ENCODE measurements at regions not wholly inside any gene's neighbourhood (a gene's known extent, or its start where the extent isn't known, plus 50 kb on each side); places are given as distances from the start of the nearest gene placed in this dataset.
"Not testable (repeated sequence)": the region's sequence is repeated elsewhere in the genome, so short reads cannot be mapped to it uniquely, and the experiment has no call there.

GRCh38 chr18:79579807-79580497, 99.7 kb upstream of the CTDP1 start:
- DNase-seq, result no peak

GRCh38 chr18:79580498-79581171, 99.0 kb upstream of the CTDP1 start:
- DNase-seq, result no peak

DNA sequence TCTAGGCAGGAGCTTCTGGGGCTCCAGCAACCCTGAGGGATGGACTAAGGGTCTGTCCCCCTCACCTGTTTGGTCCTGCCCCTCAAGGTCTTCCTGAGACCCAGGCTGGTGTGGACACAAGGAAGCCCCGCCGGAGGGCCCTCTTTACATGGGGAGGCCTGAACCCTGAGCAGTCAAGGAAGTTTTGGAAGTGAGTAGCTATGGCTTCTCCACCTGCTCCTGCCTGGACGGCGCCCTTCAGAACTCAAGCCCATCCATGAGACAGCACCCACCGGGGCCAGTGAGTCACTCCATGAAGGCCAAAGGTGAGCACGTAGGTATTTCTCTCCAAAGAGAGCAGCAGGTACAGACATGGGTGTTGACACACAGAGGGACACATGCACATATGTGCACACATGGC, 98.2 kb upstream of the CTDP1 start:
- no peak for DNase-seq

GRCh38 chr18:79581911-79582310, 97.7 kb upstream of the CTDP1 start:
- no peak for DNase-seq

DNA sequence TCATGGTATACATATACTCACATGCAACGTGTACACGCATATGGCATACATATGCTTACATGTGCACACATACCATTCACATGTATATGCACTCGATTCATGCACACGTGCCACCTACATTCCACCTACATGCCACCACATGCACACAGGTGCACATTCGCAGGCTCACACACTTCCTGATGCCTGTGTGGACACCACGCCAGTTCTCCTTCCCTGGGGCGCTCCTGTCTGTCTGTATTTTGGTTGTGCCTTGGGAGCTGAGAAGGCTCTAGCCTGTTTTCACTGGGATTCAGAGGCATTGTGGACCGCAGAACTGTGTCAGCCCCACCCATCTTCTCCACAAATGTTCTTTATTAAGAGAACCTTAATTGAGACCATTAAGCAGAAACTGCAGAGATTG, 96.6 kb upstream of the CTDP1 start:
- no peak for DNase-seq

GRCh38 chr18:79583426-79583825, 96.2 kb upstream of the CTDP1 start:
- DNase-seq, result no peak

GRCh38 chr18:79583984-79584401, 95.6 kb upstream of the CTDP1 start:
- peak; percentile 48 for DNase-seq

DNA sequence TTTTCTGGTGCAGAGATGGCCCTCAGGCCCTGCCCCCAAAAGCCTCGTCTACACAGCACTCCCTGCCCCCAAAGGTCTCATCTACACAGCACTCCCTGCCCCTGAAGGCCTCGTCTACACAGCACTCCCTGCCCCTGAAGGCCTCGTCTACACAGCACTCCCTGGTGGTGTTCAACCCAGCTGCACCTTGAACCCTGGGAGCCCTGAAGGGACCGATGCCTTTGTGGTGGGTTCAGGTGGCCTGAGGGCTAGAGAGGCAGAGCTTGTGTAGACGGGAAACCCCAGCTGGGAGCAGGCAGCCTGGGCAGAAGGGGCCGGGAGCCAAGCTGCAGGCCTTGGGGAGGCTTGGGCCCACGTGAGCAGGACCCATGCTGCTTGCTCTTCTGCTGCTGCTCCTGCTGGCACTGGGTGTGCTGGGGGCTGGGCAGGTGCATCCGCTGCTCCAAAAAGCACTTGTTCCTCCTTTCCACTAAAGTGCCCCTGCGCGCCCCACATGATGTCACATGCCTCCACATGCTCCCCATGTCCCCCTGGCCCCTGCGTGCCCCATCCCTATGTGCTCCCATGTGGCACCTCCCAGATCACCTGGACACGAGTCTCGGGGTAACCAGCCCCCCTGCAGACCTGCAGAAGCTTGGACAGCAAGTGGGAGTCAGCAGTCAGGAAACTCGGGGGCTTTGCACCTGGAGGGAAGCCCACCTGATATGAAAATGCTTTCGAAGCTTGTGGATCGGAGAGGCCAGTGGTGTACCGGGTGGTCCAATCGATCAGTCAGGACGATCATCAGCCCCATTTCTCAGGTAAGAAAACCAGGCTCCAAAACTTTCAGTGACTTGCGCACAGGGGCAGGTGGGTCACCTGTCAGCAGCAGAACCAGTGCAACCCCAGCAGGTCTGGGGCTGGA, 94.9 kb upstream of the CTDP1 start:
- DNase-seq, result peak; percentile 50

- no peak for DNase-seq
Measured at GRCh38 chr18:79585395-79586370, 93.9 kb upstream of the CTDP1 start.

DNA sequence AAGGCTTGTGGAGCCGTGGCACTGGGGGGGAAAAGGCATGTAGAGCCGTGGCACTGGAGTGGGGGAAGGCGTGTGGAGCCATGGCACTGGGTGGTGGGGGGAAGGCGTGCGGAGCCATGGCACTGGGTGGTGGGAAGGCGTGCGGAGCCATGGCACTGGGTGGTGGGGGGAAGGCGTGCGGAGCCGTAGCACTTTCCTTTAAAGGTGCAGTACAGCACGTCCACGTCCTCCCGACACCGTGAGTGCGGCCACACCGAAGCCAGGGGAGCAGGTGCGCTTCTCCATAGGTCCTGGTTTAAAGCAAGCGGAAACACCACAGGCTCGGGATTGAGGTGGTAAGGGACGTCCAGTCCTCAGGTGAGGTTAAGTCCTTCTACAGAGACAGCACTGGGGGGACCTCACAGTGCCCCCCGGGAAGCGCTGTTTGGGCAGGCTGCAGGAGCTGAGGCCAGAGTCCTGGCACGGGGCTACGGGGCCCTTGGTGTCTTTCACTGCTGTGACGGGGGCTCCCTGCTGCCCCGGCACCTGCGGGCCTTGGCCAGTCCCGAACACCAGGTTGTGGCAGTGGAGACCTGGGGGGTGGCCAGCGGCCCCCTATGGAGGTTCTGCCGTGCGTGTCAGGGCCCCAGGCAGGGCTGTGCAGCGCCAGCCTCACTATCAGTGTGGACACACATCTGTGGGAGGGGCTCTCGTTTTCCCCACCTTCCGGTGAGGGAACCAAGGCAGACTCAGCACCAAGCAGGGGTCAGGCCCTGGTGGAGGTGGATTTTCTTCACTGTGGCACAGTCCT, 93.0 kb upstream of the CTDP1 start:
- no peak for DNase-seq

- DNase-seq, result no peak
Measured at GRCh38 chr18:79587226-79587741, 92.3 kb upstream of the CTDP1 start.

DNA sequence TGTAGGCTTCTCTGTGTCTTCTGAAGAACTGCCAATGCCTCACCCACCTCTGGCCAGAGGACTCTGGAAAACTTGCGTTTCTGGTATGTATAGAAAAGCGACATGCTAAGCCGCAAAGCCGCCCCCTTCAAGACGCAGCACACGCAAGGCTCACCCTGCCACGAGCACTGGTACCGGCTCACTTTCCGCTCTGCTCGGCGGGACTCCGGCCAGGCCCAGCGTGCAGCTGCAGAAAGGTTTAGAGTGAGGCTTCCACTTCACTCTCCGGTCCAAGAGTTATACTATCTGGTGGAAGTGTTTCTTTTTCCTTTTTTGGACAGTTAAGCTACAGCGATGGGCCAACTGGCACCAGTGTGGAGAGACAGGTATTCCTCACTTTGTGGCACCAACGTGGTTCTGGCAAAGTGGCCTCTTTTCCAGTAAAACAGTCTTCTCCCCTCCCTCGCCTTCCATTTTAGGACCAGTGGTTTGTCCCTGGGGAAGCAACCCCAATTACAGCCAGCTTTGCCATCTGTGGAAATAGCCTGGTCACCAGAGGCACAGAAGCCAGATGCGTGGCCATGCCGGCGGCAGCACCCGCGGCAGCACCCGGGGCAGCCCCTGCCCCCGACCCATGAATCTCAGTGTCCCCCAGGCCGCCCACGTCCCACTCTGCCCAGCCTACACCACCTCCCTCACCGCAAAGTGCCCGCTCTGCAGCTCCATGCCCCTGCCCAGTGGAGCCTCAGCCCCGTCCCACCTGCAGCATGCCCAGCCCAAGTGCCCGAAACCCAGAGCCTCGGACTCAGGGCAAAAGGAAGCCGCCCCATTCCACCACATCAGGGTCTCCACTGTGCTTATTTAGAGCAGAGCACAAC, 91.6 kb upstream of the CTDP1 start:
- no peak for DNase-seq

DNA sequence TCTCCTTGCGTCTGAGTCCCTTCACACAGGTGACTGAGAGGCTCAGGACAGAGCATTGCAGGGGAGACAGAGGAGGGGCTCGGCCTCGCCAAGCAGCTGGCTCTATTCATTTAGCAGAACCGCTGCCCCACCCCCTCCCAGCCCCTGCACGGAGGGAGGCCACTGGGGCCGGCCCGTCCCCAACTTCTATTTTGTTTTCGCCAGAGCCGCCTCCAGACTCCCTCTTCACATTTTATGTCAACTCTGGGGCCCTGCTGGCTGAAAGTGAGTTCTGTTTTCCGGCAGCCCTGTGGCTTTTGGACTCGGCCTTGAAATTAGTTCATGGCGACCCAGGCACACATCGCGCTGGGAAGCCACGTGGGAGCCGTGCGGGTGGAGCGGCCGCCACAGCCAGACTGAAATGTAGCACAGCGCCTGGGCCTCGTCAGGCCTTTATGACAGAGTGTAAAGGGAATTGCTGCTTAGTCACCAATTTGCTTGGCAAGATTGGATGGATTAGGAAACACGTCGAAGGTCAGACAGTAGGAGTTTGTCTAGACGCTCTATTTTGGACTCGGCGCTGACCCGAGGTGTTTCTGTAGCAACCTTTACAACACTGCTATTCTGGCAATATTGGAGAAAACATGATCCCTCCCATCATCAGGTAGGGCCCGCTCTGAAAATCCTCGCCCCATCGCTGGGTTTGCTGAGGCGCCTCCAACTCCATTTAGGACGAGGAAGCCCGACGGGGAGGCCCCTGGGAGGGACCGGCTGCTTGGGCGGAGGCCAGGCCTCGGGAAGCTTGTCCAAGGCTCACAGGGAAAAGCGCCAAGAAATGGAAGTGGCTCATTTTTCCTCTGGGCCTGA, 90.7 kb upstream of the CTDP1 start:
- DNase-seq, result no peak

DNA sequence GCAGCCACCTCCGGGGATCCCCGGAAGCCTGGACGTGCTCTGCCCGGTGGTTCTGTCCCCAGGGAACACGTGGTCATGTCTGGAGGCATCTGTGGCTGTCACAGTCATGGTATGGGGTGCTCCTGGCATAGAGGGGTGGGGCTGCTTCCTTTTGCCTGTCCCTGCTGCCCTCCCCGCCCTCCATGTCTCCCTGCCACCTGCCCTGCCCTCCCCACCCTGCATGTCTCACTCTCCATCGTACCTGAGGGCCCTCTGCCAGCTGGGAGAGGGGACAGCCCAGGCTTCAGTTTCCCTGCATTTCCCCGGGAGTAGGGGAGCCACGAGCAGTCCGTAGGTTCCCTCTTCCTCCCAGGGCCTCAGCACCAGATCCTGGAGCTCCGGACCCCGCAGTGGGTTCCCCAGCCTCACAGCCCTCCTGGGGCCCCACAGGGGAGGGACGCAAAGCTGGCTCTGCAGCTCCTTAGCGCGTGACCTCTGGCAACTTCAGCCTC, 90.0 kb upstream of the CTDP1 start:
- no peak for DNase-seq

GRCh38 chr18:79590191-79591031, 89.2 kb upstream of the CTDP1 start:
- no peak for DNase-seq

GRCh38 chr18:79591032-79591308, 88.6 kb upstream of the CTDP1 start:
- no peak for DNase-seq

DNA sequence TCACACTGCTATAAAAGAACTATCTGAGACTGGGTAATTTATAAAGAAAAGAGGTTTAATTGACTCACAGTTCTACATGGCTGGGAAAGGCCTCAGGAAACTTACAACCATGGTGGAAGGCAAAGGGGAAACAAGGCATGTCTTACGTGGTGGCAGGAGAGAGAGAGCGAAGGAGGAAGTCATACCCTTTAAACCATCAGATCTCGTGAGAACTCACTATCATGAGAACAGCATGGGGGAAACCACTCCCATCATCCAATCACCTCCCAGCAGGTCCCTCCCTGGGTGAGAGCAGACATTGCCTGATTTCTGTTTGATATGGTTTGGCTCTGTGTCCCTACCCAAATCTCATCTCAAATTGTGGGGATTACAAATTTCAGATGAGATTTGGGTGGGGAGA, 86.9 kb upstream of the CTDP1 start:
- DNase-seq, result not testable (repeated sequence)

- DNase-seq, result no peak
Measured at GRCh38 chr18:79595876-79596374, 83.7 kb upstream of the CTDP1 start.

Measured in NCI-H2171 treated with DMSO at 0.1 percent for 48 hours (cell line).